ENCODE measurements at regions not wholly inside any gene's neighbourhood (a gene's known extent, or its start where the extent isn't known, plus 50 kb on each side); places are given as distances from the start of the nearest gene placed in this dataset.

GRCh38 chr13:60696602-60697001, 299.6 kb downstream of the TDRD3 start:
- Histone ChIP-seq H3K27ac (no peak overlapping the region), H3K9me3 (no peaks in the 10 kb centered on the region), H3K36me3 (no peaks in the 10 kb centered on the region), H3K4me3 (no peak overlapping the region), H3K4me1 (no peaks in the 10 kb centered on the region), H3K27me3 (no peaks in the 10 kb centered on the region)
- TF ChIP-seq CTCF (IDR thresholded peaks at IDR 0.05) = no peak
- DNase-seq (no peak), ATAC-seq (no peak)
- intact Hi-C loops (cut with DNase I) = no loop called here

- Histone ChIP-seq H3K27ac (no peak overlapping the region), H3K4me3 (no peak overlapping the region), H3K36me3 (no peaks in the 10 kb centered on the region), H3K4me1 (no peaks in the 10 kb centered on the region), H3K27me3 (no peaks in the 10 kb centered on the region), H3K9me3 (no peaks in the 10 kb centered on the region)
- TF ChIP-seq CTCF (IDR thresholded peaks at IDR 0.05) = no peak
- no peak for ATAC-seq
- intact Hi-C loops (cut with DNase I) = no loop called here
- DNase-seq = no peak
Measured at GRCh38 chr13:60691268-60691667, 294.2 kb downstream of the TDRD3 start.

GRCh38 chr13:60690604-60691003, 293.6 kb downstream of the TDRD3 start:
- intact Hi-C loops (cut with DNase I) = no loop called here
- DNase-seq = peak in 1 of 4 donors; percentile 40
- Histone ChIP-seq H3K36me3 (no peaks in the 10 kb centered on the region), H3K4me1 (no peaks in the 10 kb centered on the region), H3K9me3 (no peaks in the 10 kb centered on the region), H3K4me3 (no peak overlapping the region), H3K27me3 (no peaks in the 10 kb centered on the region), H3K27ac (no peak overlapping the region)
- TF ChIP-seq CTCF (IDR thresholded peaks at IDR 0.05) = no peak
- peak; percentile 57 for ATAC-seq

- no peak overlapping the region for H3K27ac ChIP-seq
- no peaks in the 10 kb centered on the region for H3K27me3 ChIP-seq
- intact Hi-C loops (cut with DNase I) = no loop called here
- TF ChIP-seq CTCF (IDR thresholded peaks at IDR 0.05) = no peak
- DNase-seq (no peak), ATAC-seq (no peak)
- H3K4me3 ChIP-seq = no peak overlapping the region
- no peaks in the 10 kb centered on the region for H3K36me3 ChIP-seq
- no peaks in the 10 kb centered on the region for H3K4me1 ChIP-seq
- no peaks in the 10 kb centered on the region for H3K9me3 ChIP-seq
Measured at GRCh38 chr13:60689571-60689970, 292.6 kb downstream of the TDRD3 start.

GRCh38 chr13:60689076-60689475, 292.1 kb downstream of the TDRD3 start:
- no peak for TF ChIP-seq CTCF (IDR thresholded peaks at IDR 0.05)
- Histone ChIP-seq H3K27ac (no peak overlapping the region), H3K9me3 (no peaks in the 10 kb centered on the region), H3K27me3 (no peaks in the 10 kb centered on the region), H3K4me3 (no peak overlapping the region), H3K36me3 (no peaks in the 10 kb centered on the region), H3K4me1 (no peaks in the 10 kb centered on the region)
- ATAC-seq (no peak), DNase-seq (no peak)
- intact Hi-C loops (cut with DNase I) = no loop called here

Measured in left lung (tissue), 4 donors.